DOHH2 (cell line): ENCODE measurements at regions not wholly inside any gene's neighbourhood (a gene's known extent, or its start where the extent isn't known, plus 50 kb on each side); places are given as distances from the start of the nearest gene placed in this dataset.

Experiments
- CTCF ChIP-seq: fragments of 200-600 bp; sonication (generic); IDR thresholded peaks from one replicate; pipeline ENCODE4 v1.5.1; 2014; ENCODE audit warnings: antibody characterized with exemption, mild to moderate bottlenecking, low read depth, low read length; ENCODE audit not compliant: poor library complexity, severe bottlenecking
- EZH2phosphoT487 ChIP-seq: fragments of 200-600 bp; sonication (generic); IDR thresholded peaks from 2 replicates; pipeline ENCODE4 v1.6.1; 2017; ENCODE audit warnings: borderline replicate concordance, mild to moderate bottlenecking, antibody characterized with exemption, low read length, moderate library complexity, mixed read lengths

DNA sequence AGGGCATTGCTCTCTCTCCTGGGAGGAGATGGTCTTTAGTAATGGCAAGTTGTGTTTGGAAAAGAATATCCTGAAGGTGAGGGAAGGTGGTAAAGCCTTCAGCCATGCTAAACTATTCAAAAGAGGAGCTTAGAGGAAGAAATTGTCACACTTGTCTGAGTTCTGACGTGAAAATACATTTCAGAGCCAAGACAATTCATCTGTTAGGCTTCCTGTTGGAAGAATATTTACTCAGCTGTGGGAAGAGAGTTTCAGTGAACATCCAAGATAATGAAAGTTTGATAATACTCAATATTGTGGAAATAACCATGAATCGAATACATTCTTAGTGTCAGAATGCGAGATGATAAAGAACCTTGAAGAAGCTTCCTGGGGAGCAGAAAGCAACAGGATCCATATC is 143.3 kb downstream of the GPAT3 start:
- TF ChIP-seq CTCF (no peak), EZH2phosphoT487 (no peak)
